SW 1271 (cell line): ENCODE measurements at regions not wholly inside any gene's neighbourhood (a gene's known extent, or its start where the extent isn't known, plus 50 kb on each side); places are given as distances from the start of the nearest gene placed in this dataset.
"Not testable (repeated sequence)": the region's sequence is repeated elsewhere in the genome, so short reads cannot be mapped to it uniquely, and the experiment has no call there.

Source experiments
- DNase-seq, 2 experiments: peaks; one replicate each; lab custom pipeline; 2025; lab: John Stamatoyannopoulos, UW

GRCh38 chr2:33704406-33704855 is 105.3 kb upstream of the FAM98A start:
- DNase-seq, result no peak

- DNase-seq, result no peak
These were observed 97.1 kb upstream of the FAM98A start for GRCh38 chr2:33696234-33696633.

- DNase-seq, result no peak
These were observed 95.8 kb upstream of the FAM98A start for GRCh38 chr2:33694904-33695303.

- not testable (repeated sequence) for DNase-seq
These were observed 91.6 kb upstream of the FAM98A start for GRCh38 chr2:33690686-33691085.

- DNase-seq, result peak; percentile 9 to 61
These were observed 82.3 kb upstream of the FAM98A start for GRCh38 chr2:33681364-33681757.

- no peak for DNase-seq
These were observed 81.7 kb upstream of the FAM98A start for GRCh38 chr2:33680644-33681363.

GRCh38 chr2:33678436-33678835 is 79.3 kb upstream of the FAM98A start:
- DNase-seq, result no peak

GRCh38 chr2:33673937-33674336 is 74.8 kb upstream of the FAM98A start:
- peak in 1 of 2 experiments; percentile 50 for DNase-seq

GRCh38 chr2:33672896-33673295 is 73.8 kb upstream of the FAM98A start:
- no peak for DNase-seq

GRCh38 chr2:33672389-33672788 is 73.3 kb upstream of the FAM98A start:
- DNase-seq, result no peak

GRCh38 chr2:33671198-33671597 is 72.1 kb upstream of the FAM98A start:
- DNase-seq, result no peak

GRCh38 chr2:33670392-33670937 is 71.4 kb upstream of the FAM98A start:
- peak in 1 of 2 experiments; percentile 9 for DNase-seq

- DNase-seq, result no peak
These were observed 67.8 kb upstream of the FAM98A start for GRCh38 chr2:33666879-33667278.

GRCh38 chr2:33665039-33665438 is 65.9 kb upstream of the FAM98A start:
- DNase-seq, result no peak

GRCh38 chr2:33660416-33661123 is 61.5 kb upstream of the FAM98A start:
- no peak for DNase-seq

- no peak for DNase-seq
These were observed 56.7 kb upstream of the FAM98A start for GRCh38 chr2:33655626-33656320.

GRCh38 chr2:33652830-33653229 is 53.7 kb upstream of the FAM98A start:
- DNase-seq, result no peak

GRCh38 chr2:33650171-33650570 is 51.1 kb upstream of the FAM98A start:
- no peak for DNase-seq
